NB4 (cell line): ENCODE measurements at regions not wholly inside any gene's neighbourhood (a gene's known extent, or its start where the extent isn't known, plus 50 kb on each side); places are given as distances from the start of the nearest gene placed in this dataset.

Experiments used
- MAX ChIP-seq: IDR thresholded peaks from 2 replicates; pipeline ENCODE4 v1.6.1; 2011; ENCODE audit warnings: low read depth, low read length
- POLR2A ChIP-seq: IDR thresholded peaks from 2 replicates; pipeline ENCODE4 v1.6.1; 2011; ENCODE audit warnings: mild to moderate bottlenecking; ENCODE audit not compliant: insufficient read length; ENCODE audit errors: extremely low read depth
- TF ChIP-seq, protein P1 (sequence below): IDR thresholded peaks from one replicate; pipeline ENCODE4 v1.5.1; 2012; ENCODE audit warnings: low read depth, low read length

GRCh38 chr4:134677209-134677814 is 475.7 kb upstream of the PABPC4L start:
- TF ChIP-seq, protein P1, sequence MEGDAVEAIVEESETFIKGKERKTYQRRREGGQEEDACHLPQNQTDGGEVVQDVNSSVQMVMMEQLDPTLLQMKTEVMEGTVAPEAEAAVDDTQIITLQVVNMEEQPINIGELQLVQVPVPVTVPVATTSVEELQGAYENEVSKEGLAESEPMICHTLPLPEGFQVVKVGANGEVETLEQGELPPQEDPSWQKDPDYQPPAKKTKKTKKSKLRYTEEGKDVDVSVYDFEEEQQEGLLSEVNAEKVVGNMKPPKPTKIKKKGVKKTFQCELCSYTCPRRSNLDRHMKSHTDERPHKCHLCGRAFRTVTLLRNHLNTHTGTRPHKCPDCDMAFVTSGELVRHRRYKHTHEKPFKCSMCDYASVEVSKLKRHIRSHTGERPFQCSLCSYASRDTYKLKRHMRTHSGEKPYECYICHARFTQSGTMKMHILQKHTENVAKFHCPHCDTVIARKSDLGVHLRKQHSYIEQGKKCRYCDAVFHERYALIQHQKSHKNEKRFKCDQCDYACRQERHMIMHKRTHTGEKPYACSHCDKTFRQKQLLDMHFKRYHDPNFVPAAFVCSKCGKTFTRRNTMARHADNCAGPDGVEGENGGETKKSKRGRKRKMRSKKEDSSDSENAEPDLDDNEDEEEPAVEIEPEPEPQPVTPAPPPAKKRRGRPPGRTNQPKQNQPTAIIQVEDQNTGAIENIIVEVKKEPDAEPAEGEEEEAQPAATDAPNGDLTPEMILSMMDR, result no peak
- TF ChIP-seq POLR2A (no peak), MAX (no peak)
